Middle frontal gyrus (tissue), 1 donor: ENCODE measurements at regions not wholly inside any gene's neighbourhood (a gene's known extent, or its start where the extent isn't known, plus 50 kb on each side); places are given as distances from the start of the nearest gene placed in this dataset.

ENCODE experiments used
- DNase-seq: peaks from one replicate; pipeline ENCODE4 v3.0.0-alpha.2; 2015; ENCODE audit warnings: low spot score; ENCODE audit errors: extremely low spot score

DNA sequence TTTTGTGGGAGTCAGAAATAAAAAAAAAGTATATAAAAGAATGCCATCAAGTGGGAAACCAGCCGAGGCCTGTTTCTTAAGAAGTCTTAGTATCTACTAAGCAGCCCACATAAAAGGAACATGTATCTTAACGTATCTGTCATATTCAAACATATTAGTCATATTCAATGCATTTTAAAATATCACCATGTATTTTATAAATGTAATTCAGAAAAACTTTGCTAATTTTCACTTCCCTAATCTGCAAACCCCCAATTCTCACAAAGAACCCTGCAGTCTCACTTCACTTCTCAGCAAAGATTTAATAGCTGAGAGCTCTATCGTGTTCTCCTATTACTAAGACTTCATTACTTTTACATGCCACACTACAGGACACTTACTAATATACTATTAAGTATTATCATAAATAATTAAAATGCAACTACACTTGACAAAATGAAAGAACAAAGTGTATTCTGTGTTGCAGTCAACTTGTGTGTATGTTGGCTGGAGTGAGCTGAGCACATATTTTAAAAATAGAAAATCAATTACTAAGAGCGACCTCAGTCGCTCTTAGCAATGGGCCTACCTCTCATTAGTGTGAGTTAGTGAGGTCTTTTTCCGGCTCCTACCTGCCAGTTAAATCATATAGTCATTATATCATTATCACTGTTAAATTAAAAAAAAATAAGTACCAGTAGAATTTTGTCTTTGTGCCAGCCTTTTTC lies 484.3 kb downstream of the LMO4 start:
- no peak for DNase-seq

DNA sequence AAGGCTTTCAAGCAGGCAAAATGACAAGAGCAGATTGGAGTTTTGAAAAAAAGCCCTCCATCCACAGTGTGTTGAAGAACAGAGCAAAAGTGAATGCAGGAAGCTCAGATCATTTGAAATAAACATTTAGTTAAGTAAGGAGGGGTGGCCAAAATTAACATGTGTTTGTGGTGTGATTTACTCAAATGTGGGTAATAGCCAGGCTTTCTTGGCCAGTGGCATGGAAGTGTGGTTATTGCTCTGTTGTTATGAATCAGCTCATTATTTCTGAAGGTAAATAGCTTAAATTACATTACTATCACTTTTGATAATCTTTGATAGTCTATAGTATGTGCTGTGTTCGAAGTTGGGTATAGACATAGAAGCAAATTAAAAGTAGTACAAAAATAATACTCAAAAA lies 485.9 kb downstream of the LMO4 start:
- DNase-seq, result no peak

DNA sequence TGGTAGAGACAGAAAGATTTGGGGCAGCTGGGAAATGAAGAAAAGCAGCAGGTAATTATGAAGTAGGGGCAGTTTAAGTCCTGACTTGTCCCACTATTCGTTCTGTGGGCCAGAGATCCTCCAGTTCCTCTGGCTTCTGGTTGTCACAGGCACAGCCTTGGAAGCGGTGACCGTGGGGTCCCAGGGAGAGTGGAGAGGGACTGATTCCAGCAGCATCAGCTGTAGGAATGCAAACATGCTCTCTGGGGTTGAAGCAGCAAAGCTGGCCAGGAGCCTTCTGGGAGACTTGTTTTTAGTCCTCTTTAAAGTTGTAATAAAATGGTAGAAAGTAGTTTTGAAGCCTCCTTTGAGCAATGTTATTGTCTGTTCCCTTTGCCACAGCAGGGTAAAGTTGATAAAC lies 488.0 kb downstream of the LMO4 start:
- DNase-seq, result no peak

DNA sequence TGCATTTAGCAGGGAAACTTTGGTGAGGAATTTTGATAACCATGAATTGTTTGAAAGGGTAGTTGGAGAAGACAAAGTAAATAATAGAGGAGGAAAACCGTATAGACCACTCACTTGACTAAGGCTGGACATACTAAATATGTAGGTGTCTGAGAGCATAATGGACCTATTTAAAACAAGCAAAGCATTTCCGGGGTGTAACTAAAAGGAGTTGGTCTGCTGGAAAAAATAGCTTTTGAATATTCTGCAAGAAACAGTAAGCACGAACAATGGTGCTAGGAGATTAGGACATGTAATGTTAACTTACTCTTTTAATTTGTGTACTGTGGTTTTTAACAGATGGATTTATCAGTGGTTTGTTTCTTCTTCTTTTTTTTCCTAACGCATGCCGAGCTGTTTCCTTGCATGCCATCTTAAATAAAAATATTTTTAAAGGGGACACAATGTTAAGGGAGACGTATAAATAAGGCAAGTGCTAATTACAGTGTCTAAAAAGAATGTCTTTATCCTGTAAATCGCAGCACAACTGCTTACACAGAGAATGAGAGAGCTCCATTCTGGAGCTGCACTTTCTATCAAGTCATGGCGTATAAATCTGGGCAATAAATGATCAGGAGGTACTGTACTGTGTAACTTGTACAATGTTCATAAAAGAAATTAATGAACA lies 492.1 kb downstream of the LMO4 start:
- DNase-seq, result no peak

DNA sequence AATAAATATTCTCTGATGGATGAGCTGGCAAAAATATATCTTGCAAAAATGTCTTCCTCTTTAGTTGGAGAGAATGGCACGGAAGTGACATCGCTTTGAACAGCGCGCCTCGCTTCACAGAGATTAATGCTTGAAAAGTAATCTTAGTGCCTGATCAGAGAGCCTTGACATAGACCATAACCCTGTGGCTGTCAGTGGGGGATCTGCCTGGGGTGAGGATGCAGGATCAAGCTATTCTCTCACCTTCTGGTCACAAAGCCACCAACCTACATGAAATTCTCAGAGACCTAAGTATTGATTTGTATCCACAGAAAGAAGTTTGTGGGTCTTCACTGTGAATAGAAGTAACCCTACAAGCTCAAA lies 492.6 kb downstream of the LMO4 start:
- DNase-seq, result no peak

- no peak for DNase-seq
Measured at GRCh38 chr1:87826681-87827251, 498.1 kb downstream of the LMO4 start.

DNA sequence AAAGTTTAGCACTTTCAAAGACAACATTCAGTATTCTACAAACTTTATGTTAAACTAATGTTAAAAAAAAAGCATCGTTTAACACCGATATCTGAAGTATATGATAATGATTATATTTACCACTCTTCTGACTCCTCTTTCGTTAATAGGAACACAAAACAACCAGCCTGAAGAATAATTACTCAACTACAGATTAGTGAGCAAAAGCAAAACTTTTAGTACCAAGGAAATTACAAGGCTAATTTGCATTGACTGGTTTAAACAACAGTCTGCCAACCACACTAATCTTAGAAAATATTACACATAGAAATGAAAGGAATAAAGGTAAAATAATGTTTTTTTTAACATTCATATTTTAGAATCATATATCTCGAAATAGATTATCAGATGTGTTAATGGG lies 500.7 kb downstream of the LMO4 start:
- DNase-seq, result no peak

DNA sequence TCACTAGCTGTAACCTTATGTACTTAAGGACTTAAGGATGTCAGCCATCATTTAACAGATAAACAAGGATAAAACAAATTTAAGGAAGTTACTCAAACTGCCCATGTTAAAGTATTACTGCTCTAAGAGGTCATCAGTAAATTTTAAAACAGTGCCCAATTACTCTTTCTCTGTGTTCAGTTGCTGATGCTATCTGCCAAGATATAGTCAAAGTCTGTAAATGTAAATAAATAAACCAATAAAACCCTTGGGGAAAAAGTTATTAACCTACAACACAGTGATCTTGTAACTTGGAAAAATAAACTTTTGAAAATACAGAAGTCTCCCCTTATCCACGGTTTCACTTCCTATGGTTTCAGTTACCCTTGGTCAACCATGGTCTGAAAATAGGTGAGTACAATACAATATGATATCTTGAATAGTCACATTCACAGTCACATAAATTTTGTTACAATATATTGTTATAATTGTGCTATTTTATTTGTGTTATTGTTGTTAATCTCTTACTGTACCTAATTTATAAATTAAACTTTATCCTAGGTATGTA lies 501.8 kb downstream of the LMO4 start:
- no peak for DNase-seq

DNA sequence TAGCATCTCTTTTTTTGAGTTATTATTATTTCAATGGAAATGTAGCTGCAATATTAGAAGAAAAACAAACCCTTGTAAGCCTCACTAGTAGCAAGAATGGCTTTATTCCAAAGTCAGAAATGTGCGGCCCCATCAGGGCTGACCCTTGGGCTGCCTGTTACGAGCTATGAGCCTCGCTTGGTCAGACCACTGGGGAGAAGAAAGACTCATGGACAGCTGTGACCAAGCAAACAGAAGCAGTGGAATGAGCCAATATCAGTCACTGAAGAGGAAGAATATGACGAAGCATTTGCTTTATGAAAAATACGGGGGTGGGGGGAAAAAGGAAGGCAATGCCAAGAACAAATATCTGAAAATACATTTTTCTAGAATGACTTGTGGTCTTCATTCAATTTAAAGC lies 504.5 kb downstream of the LMO4 start:
- no peak for DNase-seq

DNA sequence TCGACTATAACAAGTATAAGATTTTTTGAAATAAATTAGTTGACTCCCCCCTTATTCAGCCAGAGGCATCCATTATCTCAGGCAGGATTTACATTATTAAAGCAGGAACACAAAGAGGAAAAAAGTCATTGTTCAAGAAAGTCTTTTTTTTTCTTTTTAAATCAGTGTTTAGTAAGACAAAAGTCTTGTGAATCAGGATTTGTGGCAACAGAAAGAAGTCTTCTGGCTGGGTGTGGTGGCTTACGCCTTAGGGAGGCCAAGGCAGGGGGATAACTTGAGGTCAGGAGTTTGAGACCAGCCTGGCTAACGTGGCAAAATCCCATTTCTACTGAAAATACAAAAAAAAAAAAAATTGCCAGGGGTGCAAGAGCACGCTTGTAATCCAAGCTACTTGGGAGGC lies 505.5 kb downstream of the LMO4 start:
- no peak for DNase-seq

- DNase-seq, result no peak
Measured at GRCh38 chr1:87834941-87835340, 506.3 kb downstream of the LMO4 start.

GRCh38 chr1:87840767-87841166 lies 512.1 kb downstream of the LMO4 start:
- DNase-seq, result no peak

DNA sequence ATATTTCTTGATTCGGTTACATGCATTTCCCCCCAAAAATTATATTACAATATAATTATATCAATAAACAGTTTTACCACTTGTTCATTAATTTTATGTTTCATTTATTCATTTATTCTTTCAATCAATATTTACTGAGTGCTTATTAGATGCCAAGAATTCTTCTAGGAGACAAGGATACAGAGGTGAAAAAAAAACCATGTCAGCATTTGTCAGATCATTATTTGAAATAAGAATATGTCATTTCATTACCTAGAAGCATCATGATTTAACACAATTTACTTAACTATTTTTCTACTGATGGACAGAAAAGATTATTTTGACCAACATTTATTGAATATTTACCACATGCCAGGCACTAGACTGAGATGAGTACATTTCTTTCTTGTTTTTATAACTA lies 512.7 kb downstream of the LMO4 start:
- no peak for DNase-seq

DNA sequence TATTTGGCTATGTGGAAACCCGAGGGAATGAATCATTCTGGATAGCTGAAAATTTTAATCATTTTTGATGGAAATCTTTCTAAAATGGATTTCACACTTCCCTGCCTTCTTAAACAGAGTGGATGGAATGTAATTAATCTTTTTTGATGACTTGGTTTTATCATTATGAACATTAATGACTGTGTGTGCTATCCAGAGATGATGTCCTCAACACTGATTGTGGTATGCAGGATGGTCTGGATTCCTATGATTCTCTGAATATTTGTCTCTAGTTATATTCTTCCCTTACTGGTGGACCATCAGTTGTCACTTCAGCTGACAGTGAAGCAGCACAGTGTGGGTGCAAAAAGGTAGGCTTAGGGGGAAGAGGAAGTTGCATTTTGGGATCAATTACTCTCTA lies 513.5 kb downstream of the LMO4 start:
- DNase-seq, result no peak

DNA sequence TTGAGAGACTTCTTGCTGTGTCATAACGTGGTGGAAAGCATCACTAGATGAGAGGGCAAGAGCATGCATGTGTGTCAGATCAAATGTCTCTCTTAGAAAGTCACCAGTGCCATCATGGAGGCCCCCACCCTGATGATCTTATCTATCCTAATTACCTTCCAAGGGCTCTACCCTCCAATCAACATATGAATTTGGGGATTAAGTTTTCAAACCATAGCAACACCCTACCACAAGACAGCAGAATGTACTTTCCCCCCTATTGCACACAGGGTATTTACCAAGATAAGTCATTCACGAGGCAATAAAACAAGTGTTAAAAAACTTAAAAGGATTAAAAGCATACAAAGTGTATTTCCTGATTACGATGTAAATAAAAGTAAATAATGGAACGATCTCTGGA lies 515.6 kb downstream of the LMO4 start:
- DNase-seq, result no peak

- DNase-seq, result no peak
Measured at GRCh38 chr1:87851490-87851889, 522.8 kb downstream of the LMO4 start.

DNA sequence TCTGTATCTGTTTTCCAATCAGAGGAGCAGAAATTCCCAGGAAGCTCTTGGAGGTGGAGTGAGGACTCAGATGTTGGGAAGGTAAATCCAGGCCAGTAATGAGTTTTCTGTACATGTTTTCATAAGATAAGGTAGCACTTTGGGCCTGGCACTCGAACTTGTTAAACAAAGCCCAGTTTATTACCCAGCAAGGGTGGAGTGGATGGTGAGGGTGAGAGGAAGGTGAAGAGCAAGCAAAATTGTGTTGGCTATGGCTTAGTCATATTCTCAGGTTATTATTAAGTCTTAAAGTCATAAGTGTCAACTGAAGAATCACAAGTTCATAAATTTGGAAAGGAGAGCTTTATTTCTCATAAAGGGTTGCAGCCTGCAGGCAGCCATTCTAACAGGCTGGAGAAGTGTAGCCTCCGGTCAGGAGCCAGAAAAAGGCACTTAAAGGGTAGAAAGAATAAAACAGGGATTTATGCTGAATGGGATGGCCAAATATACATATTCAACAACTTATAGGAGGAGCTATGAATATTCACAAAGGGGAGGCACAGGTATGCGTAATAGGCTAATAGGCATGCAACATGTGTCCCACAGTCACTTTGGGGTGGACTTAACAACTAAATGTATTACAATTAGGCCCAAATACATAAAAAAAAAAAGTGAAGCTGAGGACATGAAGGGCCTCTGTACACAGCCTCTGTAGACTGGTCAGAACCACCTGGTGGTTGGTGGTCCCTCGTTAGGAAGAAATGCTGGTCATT lies 523.9 kb downstream of the LMO4 start:
- DNase-seq, result no peak

GRCh38 chr1:87853576-87854351 lies 525.1 kb downstream of the LMO4 start:
- no peak for DNase-seq

- DNase-seq, result no peak
Measured at GRCh38 chr1:87863317-87863716, 534.6 kb downstream of the LMO4 start.

- no peak for DNase-seq
Measured at GRCh38 chr1:87864676-87865075, 536.0 kb downstream of the LMO4 start.

DNA sequence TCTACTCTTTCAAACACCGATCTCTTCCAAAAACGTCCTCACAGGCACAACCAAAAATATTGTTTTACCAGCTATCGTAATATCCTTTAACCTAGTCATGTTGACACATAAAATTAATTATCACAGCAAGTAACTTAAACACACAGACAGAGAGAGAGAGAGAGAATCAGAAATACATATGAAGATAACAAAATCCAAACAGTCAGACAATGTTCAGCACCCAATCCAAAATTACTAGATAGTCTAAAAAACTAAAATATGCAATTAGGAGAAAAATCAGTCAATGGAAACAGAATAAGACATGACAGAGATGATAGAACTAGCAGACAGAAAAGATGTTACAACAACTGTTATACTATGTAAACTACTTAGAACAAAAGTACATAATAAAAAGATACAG lies 537.7 kb downstream of the LMO4 start:
- no peak for DNase-seq
